ENCODE measurements at regions not wholly inside any gene's neighbourhood (a gene's known extent, or its start where the extent isn't known, plus 50 kb on each side); places are given as distances from the start of the nearest gene placed in this dataset.

DNA sequence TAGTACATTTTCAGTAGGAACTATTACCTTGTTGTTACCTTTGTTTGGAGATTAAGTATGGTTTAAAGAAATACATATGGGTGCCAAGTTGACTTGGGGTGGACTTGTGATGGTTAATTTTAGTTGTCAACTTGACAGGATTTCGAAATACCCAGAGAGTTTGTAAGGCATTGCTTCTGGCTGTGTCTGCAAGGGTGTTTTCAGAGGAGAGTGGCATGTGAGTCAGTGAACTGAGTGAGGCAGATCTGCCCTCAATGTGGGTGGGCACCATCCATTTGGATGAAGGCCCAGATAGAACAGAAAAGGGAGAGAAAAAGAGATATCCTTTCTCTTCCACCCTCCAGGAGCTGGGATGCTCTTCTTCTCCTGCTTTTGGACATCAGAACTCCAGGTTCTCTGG lies 315.5 kb downstream of the GPATCH2 start:
- in situ Hi-C loops (cut with MboI; ENCODE audit: low sequenced_read_pairs in 4 of 4) = no loop called here
- no peaks in the 10 kb centered on the region for H3K4me1 ChIP-seq
- H3K4me3 ChIP-seq = no peak overlapping the region
- H3K27ac ChIP-seq = no peak overlapping the region
- intact Hi-C loops (cut with DNase I; ENCODE audit: low total_unique reads) = no loop called here
- TF ChIP-seq POLR2A (IDR thresholded peaks at IDR 0.05) (no peak), CTCF (IDR thresholded peaks at IDR 0.05 in 4 of 5, conservative IDR thresholded peaks at IDR 0.05 in 1 of 5) (no peak)
- ATAC-seq = no peak
- H3K36me3 ChIP-seq = no peaks in the 10 kb centered on the region
- DNase-seq = no peak
- no peaks in the 10 kb centered on the region for H3K9me3 ChIP-seq
- no peaks in the 10 kb centered on the region for H3K27me3 ChIP-seq

GRCh38 chr1:217313096-217313495 lies 317.8 kb downstream of the GPATCH2 start:
- DNase-seq (no peak), ATAC-seq (no peak)
- no peaks in the 10 kb centered on the region for H3K9me3 ChIP-seq
- intact Hi-C loops (cut with DNase I; ENCODE audit: low total_unique reads) (no loop called here), in situ Hi-C loops (cut with MboI; ENCODE audit: low sequenced_read_pairs in 4 of 4) (no loop called here)
- H3K4me3 ChIP-seq = no peak overlapping the region
- TF ChIP-seq CTCF (IDR thresholded peaks at IDR 0.05 in 4 of 5, conservative IDR thresholded peaks at IDR 0.05 in 1 of 5) = no peak
- TF ChIP-seq POLR2A (IDR thresholded peaks at IDR 0.05) = no peak
- no peaks in the 10 kb centered on the region for H3K36me3 ChIP-seq
- H3K27me3 ChIP-seq = no peaks in the 10 kb centered on the region
- H3K4me1 ChIP-seq = no peaks in the 10 kb centered on the region
- no peak overlapping the region for H3K27ac ChIP-seq

DNA sequence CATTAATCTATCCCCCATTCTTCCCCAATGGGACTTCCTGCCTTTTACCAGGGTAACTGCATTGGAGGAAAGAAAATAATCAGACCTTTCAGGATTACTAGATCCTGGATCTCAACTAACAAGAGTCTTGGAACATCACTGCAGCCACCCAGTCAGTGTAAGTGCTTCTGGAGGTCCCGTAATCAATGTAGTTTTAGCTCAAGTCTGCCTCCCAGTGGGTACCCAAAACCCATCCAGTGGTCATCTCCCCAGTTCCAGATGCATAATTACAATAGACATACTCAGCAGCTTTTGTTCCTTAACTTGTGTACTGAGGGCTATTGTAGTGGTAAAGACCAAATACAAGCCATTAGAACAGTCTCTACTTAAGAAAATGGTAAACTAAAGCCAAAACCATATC lies 319.1 kb downstream of the GPATCH2 start:
- in situ Hi-C loops (cut with MboI; ENCODE audit: low sequenced_read_pairs in 4 of 4) (no loop called here), intact Hi-C loops (cut with DNase I; ENCODE audit: low total_unique reads) (no loop called here)
- no peaks in the 10 kb centered on the region for H3K27me3 ChIP-seq
- H3K9me3 ChIP-seq = no peaks in the 10 kb centered on the region
- no peaks in the 10 kb centered on the region for H3K4me1 ChIP-seq
- no peak for DNase-seq
- no peak for ATAC-seq
- H3K27ac ChIP-seq = no peak overlapping the region
- TF ChIP-seq CTCF (IDR thresholded peaks at IDR 0.05 in 4 of 5, conservative IDR thresholded peaks at IDR 0.05 in 1 of 5) (no peak), POLR2A (IDR thresholded peaks at IDR 0.05) (no peak)
- H3K4me3 ChIP-seq = no peak overlapping the region
- H3K36me3 ChIP-seq = no peaks in the 10 kb centered on the region

- in situ Hi-C loops (cut with MboI; ENCODE audit: low sequenced_read_pairs in 4 of 4) = no loop called here
- ATAC-seq = no peak
These were observed 319.6 kb downstream of the GPATCH2 start for GRCh38 chr1:217311269-217311668.

More at GRCh38 chr1:217311269-217311668, 319.6 kb downstream of the GPATCH2 start:
- TF ChIP-seq POLR2A (IDR thresholded peaks at IDR 0.05) (no peak), CTCF (IDR thresholded peaks at IDR 0.05 in 4 of 5, conservative IDR thresholded peaks at IDR 0.05 in 1 of 5) (no peak)
- H3K4me1 ChIP-seq = no peaks in the 10 kb centered on the region
- H3K27ac ChIP-seq = no peak overlapping the region
- H3K9me3 ChIP-seq = no peaks in the 10 kb centered on the region
- no peaks in the 10 kb centered on the region for H3K27me3 ChIP-seq
- no peak overlapping the region for H3K4me3 ChIP-seq
- H3K36me3 ChIP-seq = no peaks in the 10 kb centered on the region
- DNase-seq = no peak
- intact Hi-C loops (cut with DNase I; ENCODE audit: low total_unique reads) = no loop called here
